Right cardiac atrium (tissue), 5 donors: ENCODE measurements at regions not wholly inside any gene's neighbourhood (a gene's known extent, or its start where the extent isn't known, plus 50 kb on each side); places are given as distances from the start of the nearest gene placed in this dataset.

Experiments used
- ATAC-seq, 2 donors: fragments of 200-7000 bp; cut with Tn5 transposase; one replicate each; pipeline versions ENCODE4 v1.8.0 to v1.9.1; 2020; ENCODE audit warnings: moderate library complexity in 2 of 2, mild to moderate bottlenecking in 1 of 2
- DNase-seq, 3 donors: peaks; one replicate each; pipeline ENCODE4 v3.0.0-alpha.2; 2020
- H3K27ac ChIP-seq: one replicate; pipeline ENCODE4 v1.5.1; 2013; ENCODE audit warnings: mild to moderate bottlenecking, low read length, control low read depth, moderate library complexity
- H3K27me3 ChIP-seq: one replicate; pipeline ENCODE4 v1.6.1; 2013; ENCODE audit not compliant: control insufficient read depth, insufficient read depth
- H3K4me1 ChIP-seq: one replicate; pipeline ENCODE4 v1.6.1; 2013; ENCODE audit warnings: low read length; ENCODE audit not compliant: control insufficient read depth, insufficient read depth
- H3K4me3 ChIP-seq: one replicate; pipeline ENCODE4 v1.5.1; 2013; ENCODE audit warnings: low read length, control low read depth
- H3K9me3 ChIP-seq: one replicate; pipeline ENCODE4 v1.6.1; 2013; ENCODE audit warnings: low read length; ENCODE audit not compliant: control insufficient read depth
- WGBS: extraction: QIAGEN DNeasy Blood & Tissue Kit; methylation state at CpG from one replicate; pipeline ENCODE4 v1.1.7; 2013; 5-methylcytosine and 5-hydroxymethylcytosine counted together
- intact Hi-C, 4 donors: fragments of 100-400 bp; cut with DNase I; formaldehyde crosslinking; loops; one replicate each; pipeline versions ENCODE4 v1.11.0 to v1.14.0; 2022 to 2023
- donor health status: healthy with polysubstance abuse.
- donor health status: DM: no; HTN: yes; CAD: no.
- donor health status: DM: no; HTN: no; CAD: no.
- donor health status: DM: no; HTN: yes; CAD: no; lungs with severe emphysema.
- donor health status: DM: yes; HTN: yes; CAD: no.

GRCh38 chr13:23947893-23948292 is 50.6 kb upstream of the C1QTNF9B start:
- H3K4me3 ChIP-seq: no peak overlapping the region
- 91% methylated on average over 8 of the region's 8 CpGs for WGBS
- no peaks in the 10 kb centered on the region for H3K27me3 ChIP-seq
- no peaks in the 10 kb centered on the region for H3K9me3 ChIP-seq
- ATAC-seq (no peak), DNase-seq (no peak)
- H3K27ac ChIP-seq: no peak overlapping the region
- no peaks in the 10 kb centered on the region for H3K4me1 ChIP-seq
- intact Hi-C loops: no loop called here

GRCh38 chr13:23949200-23949599 is 51.9 kb upstream of the C1QTNF9B start:
- ATAC-seq (no peak), DNase-seq (no peak)
- Histone ChIP-seq H3K9me3 (no peaks in the 10 kb centered on the region), H3K27ac (no peak overlapping the region), H3K4me3 (no peak overlapping the region), H3K4me1 (no peaks in the 10 kb centered on the region), H3K27me3 (no peaks in the 10 kb centered on the region)
- 88% methylated on average over 7 of the region's 7 CpGs for WGBS
- intact Hi-C loops: no loop called here

DNA sequence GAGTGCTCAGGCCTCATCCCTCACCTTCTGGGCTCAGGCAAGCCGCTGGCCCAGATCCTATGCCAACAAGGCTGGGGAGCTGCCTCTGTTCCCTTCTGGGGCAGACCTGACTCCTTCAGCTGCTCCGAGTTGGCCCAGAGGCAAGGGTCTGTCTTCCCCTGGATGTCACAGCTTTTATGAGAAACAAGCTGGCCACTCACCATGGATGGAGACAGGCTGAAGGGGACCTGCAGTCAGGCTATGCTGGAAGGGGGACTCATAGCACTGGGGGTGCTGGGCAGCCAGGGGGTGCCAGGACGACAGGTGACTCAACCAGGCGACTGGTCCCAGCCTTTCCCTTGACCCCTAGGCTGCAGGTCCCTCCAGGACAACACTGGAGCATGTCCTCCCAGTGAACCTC is 52.4 kb upstream of the C1QTNF9B start:
- DNase-seq: no peak
- 90% methylated on average over 4 of the region's 4 CpGs for WGBS
- ATAC-seq: no peak
- Histone ChIP-seq H3K4me3 (no peak overlapping the region), H3K27ac (no peak overlapping the region), H3K27me3 (no peaks in the 10 kb centered on the region), H3K9me3 (no peaks in the 10 kb centered on the region), H3K4me1 (no peaks in the 10 kb centered on the region)
- intact Hi-C loops: no loop called here

DNA sequence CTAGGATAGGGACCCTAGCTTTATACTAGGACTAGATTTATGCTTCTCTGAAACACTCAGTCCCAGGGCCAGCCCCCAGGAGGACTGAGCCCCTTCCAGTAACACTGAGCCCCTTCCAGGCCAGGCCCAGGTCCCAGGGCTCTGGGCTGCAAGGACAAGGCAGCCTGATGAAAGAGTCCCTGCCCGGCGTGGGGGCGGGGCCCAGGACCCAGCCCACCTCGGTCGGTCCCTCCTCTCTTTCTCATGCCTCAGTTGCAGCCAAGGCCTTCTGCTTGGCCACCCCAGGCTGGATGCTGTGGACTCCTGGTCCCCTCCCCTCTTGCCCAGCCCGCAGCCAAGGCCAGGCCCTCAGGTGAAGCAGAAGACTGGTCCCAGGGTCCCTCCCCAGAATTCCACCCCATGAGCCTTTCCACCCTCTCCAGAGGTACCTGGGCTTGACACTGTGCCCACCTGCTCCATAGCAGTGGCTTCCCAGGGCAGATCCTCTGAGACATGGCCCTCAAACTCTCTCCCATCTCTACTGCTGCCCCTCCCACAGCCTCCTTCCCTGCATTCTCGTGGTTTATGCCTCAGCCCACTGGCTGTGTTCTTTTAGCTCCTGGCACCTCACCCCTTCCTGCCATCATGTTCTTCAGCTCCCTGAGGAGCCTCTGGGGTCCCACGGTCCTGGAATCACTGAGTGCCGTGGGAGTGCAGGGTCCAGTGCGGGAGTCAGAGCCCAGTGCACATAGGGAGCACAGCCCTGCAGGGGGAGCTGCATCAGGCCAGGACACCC is 53.6 kb upstream of the C1QTNF9B start:
- Histone ChIP-seq H3K9me3 (no peaks in the 10 kb centered on the region), H3K27me3 (no peaks in the 10 kb centered on the region), H3K27ac (no peak overlapping the region), H3K4me1 (no peaks in the 10 kb centered on the region), H3K4me3 (no peak overlapping the region)
- ATAC-seq (no peak), DNase-seq (no peak)
- WGBS: 85% methylated on average over 10 of the region's 10 CpGs
- intact Hi-C loops: no loop called here

DNA sequence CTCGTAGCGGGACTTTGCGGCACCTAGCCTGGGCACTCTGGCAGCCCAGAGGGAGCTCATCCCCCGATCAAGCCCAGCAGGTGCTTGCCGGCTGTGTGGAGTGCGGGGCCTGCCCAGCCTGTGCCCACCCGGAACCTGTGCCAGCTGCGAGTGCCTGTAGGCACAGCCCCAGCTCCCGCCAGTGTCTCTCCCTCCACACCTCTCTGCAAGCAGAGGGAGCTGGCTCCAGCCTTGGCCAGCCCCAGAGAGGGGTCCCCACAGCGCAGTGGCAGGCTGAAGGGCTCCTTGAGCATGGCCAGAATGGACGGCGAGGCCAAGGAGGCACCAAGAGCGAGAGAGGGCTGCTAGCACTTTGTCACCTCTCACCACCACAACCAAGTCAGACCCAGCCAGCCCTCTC is 55.5 kb upstream of the C1QTNF9B start:
- Histone ChIP-seq H3K9me3 (no peaks in the 10 kb centered on the region), H3K4me3 (no peak overlapping the region), H3K27me3 (no peaks in the 10 kb centered on the region), H3K4me1 (no peaks in the 10 kb centered on the region), H3K27ac (no peak overlapping the region)
- DNase-seq (no peak), ATAC-seq (no peak)
- intact Hi-C loops: no loop called here
- 96% methylated on average over 13 of the region's 13 CpGs for WGBS

DNA sequence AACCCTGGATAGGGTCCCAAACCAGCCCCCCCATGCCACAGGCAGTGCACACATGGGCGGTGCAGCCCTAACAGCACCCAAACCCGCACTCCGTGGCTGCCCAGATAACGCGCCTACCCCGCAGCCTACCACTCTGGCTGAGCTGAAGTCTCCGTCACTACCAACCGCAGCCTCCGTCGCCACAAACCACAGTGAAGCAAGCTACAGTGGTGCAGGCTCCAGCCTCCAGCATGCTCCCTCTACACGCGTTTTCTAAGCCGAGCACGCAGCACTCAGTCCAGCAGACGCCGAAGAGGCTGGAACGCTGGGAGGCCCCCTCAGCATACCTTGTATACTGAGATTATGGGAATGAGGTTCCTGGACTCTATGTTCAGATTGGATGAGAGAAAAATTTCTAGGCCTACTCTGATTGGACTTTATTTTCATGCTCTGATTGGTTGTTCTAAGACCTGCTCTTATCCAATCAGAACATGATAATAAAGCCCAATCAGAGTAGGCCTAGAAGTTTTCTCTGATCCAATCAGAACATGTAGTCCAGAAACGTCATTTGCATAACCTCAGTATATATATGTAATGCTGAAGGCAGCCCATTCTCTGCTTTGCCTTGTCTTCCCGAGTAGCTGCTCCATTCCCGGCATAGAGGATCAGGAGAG is 56.7 kb upstream of the C1QTNF9B start:
- Histone ChIP-seq H3K27me3 (no peaks in the 10 kb centered on the region), H3K4me1 (no peaks in the 10 kb centered on the region), H3K27ac (no peak overlapping the region), H3K9me3 (no peaks in the 10 kb centered on the region), H3K4me3 (no peak overlapping the region)
- DNase-seq: no peak
- intact Hi-C loops: no loop called here
- no peak for ATAC-seq
- WGBS: 87% methylated on average over 20 of the region's 20 CpGs

GRCh38 chr13:23955064-23955463 is 57.8 kb upstream of the C1QTNF9B start:
- ATAC-seq (no peak), DNase-seq (no peak)
- 87% methylated on average over 4 of the region's 4 CpGs for WGBS
- Histone ChIP-seq H3K27me3 (no peaks in the 10 kb centered on the region), H3K27ac (no peak overlapping the region), H3K4me1 (no peaks in the 10 kb centered on the region), H3K9me3 (no peaks in the 10 kb centered on the region), H3K4me3 (no peak overlapping the region)
- intact Hi-C loops: no loop called here

DNA sequence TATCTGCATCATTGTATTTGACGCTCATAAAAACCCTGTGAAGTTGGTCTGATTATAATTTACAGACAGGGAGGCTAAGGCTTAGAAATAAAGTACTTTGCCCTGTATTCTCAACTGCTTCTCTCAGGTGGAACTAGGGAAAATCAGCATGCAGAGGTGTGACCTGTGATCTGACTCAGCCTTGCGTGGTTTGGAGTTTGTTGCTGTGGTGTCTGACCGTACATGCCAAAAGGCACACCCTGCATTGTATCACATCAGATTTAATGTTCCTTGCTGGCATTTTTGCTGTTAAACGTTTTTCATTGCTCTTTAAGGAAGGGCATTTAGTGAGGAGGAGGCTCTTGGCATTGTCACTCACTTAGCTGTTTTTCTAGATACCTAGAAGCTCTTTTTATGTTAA is 58.8 kb upstream of the C1QTNF9B start:
- intact Hi-C loops: no loop called here
- ATAC-seq: no peak
- 55% methylated on average over 4 of the region's 4 CpGs for WGBS

DNA sequence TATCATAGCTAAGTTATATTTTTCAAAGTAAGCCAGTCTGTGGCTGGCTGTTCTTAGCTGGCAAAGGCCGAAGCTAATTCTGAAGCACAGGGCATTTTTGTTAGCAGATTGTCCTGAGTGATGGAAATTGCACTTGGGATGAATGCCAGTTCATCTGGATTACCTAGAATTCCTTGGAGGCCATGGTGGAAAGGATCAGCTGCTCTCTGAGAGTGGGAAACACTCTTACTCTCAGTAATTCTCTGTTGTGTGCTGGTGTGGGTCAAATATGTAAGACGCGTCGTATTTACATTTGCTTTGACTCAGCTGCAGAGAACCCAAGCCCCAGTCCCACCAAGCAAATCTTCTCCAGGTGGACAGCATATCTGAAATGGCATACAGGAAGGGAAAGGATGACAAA is 60.7 kb upstream of the C1QTNF9B start:
- WGBS: 80% methylated on average over 4 of the region's 4 CpGs
- intact Hi-C loops: no loop called here

More for the DNA sequence above, 58.8 kb upstream of the C1QTNF9B start:
- Histone ChIP-seq H3K4me3 (no peak overlapping the region), H3K4me1 (no peaks in the 10 kb centered on the region), H3K27me3 (no peaks in the 10 kb centered on the region), H3K27ac (no peak overlapping the region), H3K9me3 (no peaks in the 10 kb centered on the region)
- DNase-seq: no peak

GRCh38 chr13:23959231-23959862 is 62.0 kb upstream of the C1QTNF9B start:
- ATAC-seq (peak; percentile 40 to 83), DNase-seq (no peak)
- H3K27ac ChIP-seq: no peak overlapping the region
- H3K4me3 ChIP-seq: no peak overlapping the region
- H3K4me1 ChIP-seq: no peaks in the 10 kb centered on the region
- H3K27me3 ChIP-seq: no peaks in the 10 kb centered on the region
- intact Hi-C loops: no loop called here
- WGBS: 32% methylated on average over 2 of the region's 2 CpGs
- H3K9me3 ChIP-seq: no peaks in the 10 kb centered on the region

More for the DNA sequence above, 60.7 kb upstream of the C1QTNF9B start:
- Histone ChIP-seq H3K4me3 (no peak overlapping the region), H3K27ac (no peak overlapping the region), H3K4me1 (no peaks in the 10 kb centered on the region), H3K27me3 (no peaks in the 10 kb centered on the region), H3K9me3 (no peaks in the 10 kb centered on the region)
- DNase-seq (no peak), ATAC-seq (no peak)

DNA sequence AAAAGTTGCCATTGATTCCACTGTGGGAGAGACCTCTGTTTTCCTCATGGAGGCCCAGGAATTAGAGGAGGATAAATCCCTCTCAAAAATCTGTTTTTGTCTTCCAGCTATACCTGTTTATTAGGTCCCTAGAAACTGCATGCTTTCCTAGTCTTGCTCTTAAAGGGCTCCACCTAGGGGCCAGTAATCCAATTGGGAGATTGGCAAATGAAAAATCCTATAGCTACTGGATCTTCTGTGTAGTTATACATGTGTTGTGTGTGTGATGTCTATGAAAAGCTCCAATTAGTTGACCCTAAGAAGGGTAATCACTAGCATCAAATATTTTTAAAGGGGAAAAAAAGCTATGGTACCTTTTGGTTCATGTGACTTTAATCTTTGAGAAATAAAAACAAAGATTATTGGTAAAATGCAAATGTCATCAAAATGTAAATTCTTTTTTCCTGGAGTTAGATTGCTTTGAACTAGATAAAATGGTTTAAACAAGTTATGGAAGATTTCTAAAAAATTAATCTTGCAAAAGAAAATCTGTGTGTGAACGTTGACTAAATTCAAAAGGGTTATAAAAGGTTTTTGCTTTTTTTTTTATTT is 63.4 kb upstream of the C1QTNF9B start:
- peak in 1 of 2 donors; percentile 52 for ATAC-seq

More for the DNA sequence above, 63.4 kb upstream of the C1QTNF9B start:
- H3K4me3 ChIP-seq: no peak overlapping the region
- no peaks in the 10 kb centered on the region for H3K27me3 ChIP-seq
- H3K4me1 ChIP-seq: no peaks in the 10 kb centered on the region
- WGBS: 81% methylated on average over 1 of the region's 1 CpG
- H3K27ac ChIP-seq: no peak overlapping the region
- intact Hi-C loops: no loop called here
- no peak for DNase-seq
- H3K9me3 ChIP-seq: no peaks in the 10 kb centered on the region
